Vagina (tissue), 2 donors: ENCODE measurements at regions not wholly inside any gene's neighbourhood (a gene's known extent, or its start where the extent isn't known, plus 50 kb on each side); places are given as distances from the start of the nearest gene placed in this dataset.

Experiments
- CTCF ChIP-seq, 3 experiments: fragments of 450-650 bp in 2 of 3; fragments of 200-600 bp in 1 of 3; sonication (generic) in 1 of 3; IDR thresholded peaks; one replicate each; pipeline ENCODE4 v1.5.1; 2017 to 2019; ENCODE audit warnings: antibody characterized with exemption in 3 of 3, mild to moderate bottlenecking in 2 of 3, moderate library complexity in 2 of 3
- POLR2A ChIP-seq, 2 donors: fragments of 450-650 bp; IDR thresholded peaks; one replicate each; pipeline ENCODE4 v1.6.1; 2017; ENCODE audit warnings: antibody characterized with exemption in 2 of 2, mild to moderate bottlenecking in 2 of 2, moderate library complexity in 2 of 2
- POLR2AphosphoS5 ChIP-seq, 2 donors: sonication (generic); formaldehyde crosslinking; IDR thresholded peaks; one replicate each; pipeline ENCODE4 v1.9.0; 2017; ENCODE audit warnings: antibody characterized with exemption in 2 of 2, mild to moderate bottlenecking in 2 of 2, low read depth in 1 of 2; ENCODE audit not compliant: insufficient read depth in 1 of 2

GRCh38 chr4:61003301-61003700 is 196.8 kb upstream of the ADGRL3 start:
- TF ChIP-seq CTCF (IDR thresholded peaks at IDR 0.05) (no peak), POLR2A (IDR thresholded peaks at IDR 0.05) (no peak), POLR2AphosphoS5 (IDR thresholded peaks at IDR 0.05; ENCODE audit: insufficient read depth in 1 of 2, low read depth in 1 of 2) (no peak)
